CD14-positive monocyte (primary cell): ENCODE measurements at regions not wholly inside any gene's neighbourhood (a gene's known extent, or its start where the extent isn't known, plus 50 kb on each side); places are given as distances from the start of the nearest gene placed in this dataset.

ENCODE experiments used
- DNase-seq, 3 donors: peaks; one replicate each; pipeline ENCODE4 v3.0.0-alpha.2; 2011 to 2022
- H2AFZ ChIP-seq: 2 replicates; pipeline ENCODE4 v1.6.0; 2012; ENCODE audit warnings: mild to moderate bottlenecking, low read depth, low read length, inconsistent platforms; ENCODE audit not compliant: insufficient read depth, poor library complexity, severe bottlenecking
- H3K27ac ChIP-seq, 2 donors: 1 replicate in 1 of 2; 2 replicates in 1 of 2; pipeline ENCODE4 v1.5.1; 2012 to 2013; ENCODE audit warnings: low read length in 2 of 2, control low read depth in 1 of 2, inconsistent platforms in 1 of 2, low read depth in 1 of 2, mild to moderate bottlenecking in 1 of 2
- H3K27me3 ChIP-seq, 2 donors: one replicate each; pipeline versions ENCODE4 v1.6.0 to v1.6.1; 2011 to 2013; ENCODE audit warnings: low read length in 2 of 2; ENCODE audit not compliant: control insufficient read depth in 2 of 2, insufficient read depth in 2 of 2
- H3K36me3 ChIP-seq, 2 donors: replicated peaks in 1 of 2; 1 replicate in 1 of 2; 2 replicates in 1 of 2; pipeline versions ENCODE4 v1.5.1 to v1.6.1; 2012 to 2013; ENCODE audit warnings: low read length in 2 of 2, control low read depth in 1 of 2, inconsistent platforms in 1 of 2, mild to moderate bottlenecking in 1 of 2; ENCODE audit not compliant: insufficient read depth in 2 of 2, control insufficient read depth in 1 of 2
- H3K4me1 ChIP-seq, 2 donors: 1 replicate in 1 of 2; 2 replicates in 1 of 2; pipeline versions ENCODE4 v1.5.1 to v1.6.1; 2012 to 2013; ENCODE audit warnings: low read length in 2 of 2, control low read depth in 1 of 2, inconsistent platforms in 1 of 2, mild to moderate bottlenecking in 1 of 2, moderate library complexity in 1 of 2; ENCODE audit not compliant: insufficient read depth in 2 of 2, control insufficient read depth in 1 of 2
- H3K4me2 ChIP-seq: replicated peaks from 2 replicates; pipeline ENCODE3; 2012; ENCODE audit warnings: low read length, moderate library complexity, mild to moderate bottlenecking; ENCODE audit not compliant: poor library complexity, severe bottlenecking; ENCODE audit errors: extremely low read depth
- H3K4me3 ChIP-seq, 3 experiments: fragments of 200-600 bp in 1 of 3; sonication (generic) in 1 of 3; replicated peaks in 1 of 3; 1 replicate in 2 of 3; 2 replicates in 1 of 3; pipeline ENCODE4 v1.5.1; 2011 to 2013; ENCODE audit warnings: low read length in 3 of 3, mild to moderate bottlenecking in 3 of 3, control low read depth in 2 of 3, low read depth in 2 of 3, inconsistent platforms in 1 of 3, moderate library complexity in 1 of 3
- H3K79me2 ChIP-seq: 2 replicates; pipeline ENCODE4 v1.6.0; 2012; ENCODE audit warnings: mild to moderate bottlenecking, control low read depth, inconsistent platforms, low read length, moderate library complexity; ENCODE audit not compliant: insufficient read depth
- H3K9ac ChIP-seq: 2 replicates; pipeline ENCODE4 v1.6.0; 2017; ENCODE audit warnings: low read length, mild to moderate bottlenecking; ENCODE audit not compliant: insufficient read depth, poor library complexity, severe bottlenecking
- H3K9me3 ChIP-seq, 2 donors: replicated peaks in 1 of 2; 1 replicate in 1 of 2; 2 replicates in 1 of 2; pipeline versions ENCODE4 v1.5.1 to v1.6.1; 2012 to 2013; ENCODE audit warnings: low read length in 2 of 2, control low read depth in 1 of 2; ENCODE audit not compliant: control insufficient read depth in 1 of 2, insufficient read depth in 1 of 2
- H4K20me1 ChIP-seq: 2 replicates; pipeline ENCODE4 v1.6.0; 2012; ENCODE audit warnings: mild to moderate bottlenecking, low read length, control low read depth, moderate library complexity; ENCODE audit not compliant: insufficient read depth
- H3K27ac Mint-ChIP-seq, 7 donors: one replicate each; pipeline ENCODE4 v1.8.0; 2020; ENCODE audit warnings: mild to moderate bottlenecking in 7 of 7, mixed read lengths in 7 of 7, moderate library complexity in 6 of 7, inconsistent platforms in 2 of 7
- H3K27me3 Mint-ChIP-seq, 3 donors: one replicate each; pipeline ENCODE4 v1.8.0; 2021 to 2022; ENCODE audit warnings: low read depth in 3 of 3, mild to moderate bottlenecking in 3 of 3, mixed read lengths in 3 of 3, moderate library complexity in 3 of 3, inconsistent platforms in 1 of 3
- H3K36me3 Mint-ChIP-seq, 2 donors: one replicate each; pipeline ENCODE4 v1.8.0; 2020; ENCODE audit warnings: mixed read lengths in 2 of 2, inconsistent platforms in 1 of 2, mild to moderate bottlenecking in 1 of 2
- H3K4me1 Mint-ChIP-seq: one replicate; pipeline ENCODE4 v1.8.0; 2020; ENCODE audit warnings: mild to moderate bottlenecking, mixed read lengths
- H3K4me3 Mint-ChIP-seq, 2 donors: one replicate each; pipeline ENCODE4 v1.8.0; 2020; ENCODE audit warnings: mild to moderate bottlenecking in 2 of 2, mixed read lengths in 2 of 2, moderate library complexity in 1 of 2
- H3K9me3 Mint-ChIP-seq, 7 donors: one replicate each; pipeline ENCODE4 v1.8.0; 2020 to 2022; ENCODE audit warnings: mixed read lengths in 7 of 7, mild to moderate bottlenecking in 6 of 7, moderate library complexity in 6 of 7, inconsistent platforms in 2 of 7
- WGBS: methylation state at CpG from one replicate; pipeline ENCODE4 v1.1.5; 2013; ENCODE audit warnings: missing lambda C conversion rate; ENCODE audit not compliant: insufficient coverage; 5-methylcytosine and 5-hydroxymethylcytosine counted together
- intact Hi-C, 2 donors: fragments of 100-400 bp; cut with micrococcal nuclease; formaldehyde crosslinking; loops; one replicate each; pipeline versions ENCODE4 v1.15.0 to v1.15.1; 2023
- TF ChIP-seq, protein P1 (sequence below): fragments of 200-600 bp; IDR thresholded peaks from one replicate; pipeline ENCODE4 v1.8.0; 2022; ENCODE audit warnings: antibody characterized with exemption, mild to moderate bottlenecking

DNA sequence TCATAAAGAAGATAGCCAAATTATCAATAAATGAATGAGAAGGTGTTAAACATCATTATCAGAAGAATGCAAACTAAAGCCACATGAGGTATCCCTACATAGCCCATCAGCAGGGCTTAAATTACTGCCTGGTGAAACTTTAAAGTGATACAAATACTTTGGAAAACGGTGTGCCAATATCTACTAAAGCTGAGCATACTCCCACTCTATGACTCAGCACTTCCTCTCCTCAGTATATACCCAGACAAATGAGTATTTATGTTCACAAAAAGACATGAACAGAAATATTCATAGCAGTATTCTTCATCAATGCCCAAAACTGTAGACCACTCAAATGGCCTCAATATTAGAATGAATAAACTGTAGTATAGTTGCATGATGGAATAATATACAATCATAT, 284.6 kb upstream of the ZC3H12C start:
- DNase-seq: no peak
- H3K4me3 Mint-ChIP-seq: no peak overlapping the region
- Histone ChIP-seq H3K27ac (no peak overlapping the region), H3K4me1 (no peaks in the 10 kb centered on the region), H3K9me3 (peaks cover 0 to 7% of the 10 kb centered on the region in 2 donors), H3K4me2 (no peak overlapping the region), H3K9ac (no peak overlapping the region), H3K36me3 (no peaks in the 10 kb centered on the region), H3K27me3 (no peaks in the 10 kb centered on the region), H3K4me3 (no peak overlapping the region), H2AFZ (no peak overlapping the region), H4K20me1 (no peaks in the 10 kb centered on the region), H3K79me2 (no peaks in the 10 kb centered on the region)
- no CpG with 5 or more reads among the region's 1 CpG for WGBS
- no peaks in the 10 kb centered on the region for H3K36me3 Mint-ChIP-seq
- H3K27me3 Mint-ChIP-seq: peaks cover 0 to 2% (median 0%) of the 10 kb centered on the region in 3 donors
- intact Hi-C loops: no loop called here
- H3K4me1 Mint-ChIP-seq: no peaks in the 10 kb centered on the region
- TF ChIP-seq, protein P1, sequence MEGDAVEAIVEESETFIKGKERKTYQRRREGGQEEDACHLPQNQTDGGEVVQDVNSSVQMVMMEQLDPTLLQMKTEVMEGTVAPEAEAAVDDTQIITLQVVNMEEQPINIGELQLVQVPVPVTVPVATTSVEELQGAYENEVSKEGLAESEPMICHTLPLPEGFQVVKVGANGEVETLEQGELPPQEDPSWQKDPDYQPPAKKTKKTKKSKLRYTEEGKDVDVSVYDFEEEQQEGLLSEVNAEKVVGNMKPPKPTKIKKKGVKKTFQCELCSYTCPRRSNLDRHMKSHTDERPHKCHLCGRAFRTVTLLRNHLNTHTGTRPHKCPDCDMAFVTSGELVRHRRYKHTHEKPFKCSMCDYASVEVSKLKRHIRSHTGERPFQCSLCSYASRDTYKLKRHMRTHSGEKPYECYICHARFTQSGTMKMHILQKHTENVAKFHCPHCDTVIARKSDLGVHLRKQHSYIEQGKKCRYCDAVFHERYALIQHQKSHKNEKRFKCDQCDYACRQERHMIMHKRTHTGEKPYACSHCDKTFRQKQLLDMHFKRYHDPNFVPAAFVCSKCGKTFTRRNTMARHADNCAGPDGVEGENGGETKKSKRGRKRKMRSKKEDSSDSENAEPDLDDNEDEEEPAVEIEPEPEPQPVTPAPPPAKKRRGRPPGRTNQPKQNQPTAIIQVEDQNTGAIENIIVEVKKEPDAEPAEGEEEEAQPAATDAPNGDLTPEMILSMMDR: no peak
- no peak overlapping the region for H3K27ac Mint-ChIP-seq
- H3K9me3 Mint-ChIP-seq: peaks cover 3 to 12% (median 5%) of the 10 kb centered on the region in 7 donors

DNA sequence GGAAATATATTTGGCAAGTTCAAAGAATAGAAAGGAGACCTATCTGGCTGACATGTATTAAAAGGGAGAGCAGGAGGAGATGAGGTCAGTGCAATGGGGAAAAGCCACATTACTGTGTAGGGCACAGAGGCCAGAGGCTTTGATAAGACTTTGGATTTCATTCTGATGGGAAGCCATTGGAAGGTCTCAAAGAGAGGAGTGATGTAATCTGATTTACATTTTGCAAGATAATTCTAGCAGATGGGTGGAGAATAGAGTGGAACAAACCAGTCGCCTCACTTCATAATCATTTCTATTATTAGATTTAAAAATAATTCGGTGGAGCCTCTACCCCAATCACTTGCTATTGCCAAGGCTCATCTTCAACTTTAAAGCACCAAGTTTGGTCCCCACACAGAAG, 278.4 kb upstream of the ZC3H12C start:
- DNase-seq: no peak
- peaks cover 0 to 5% (median 3%) of the 10 kb centered on the region in 3 donors for H3K27me3 Mint-ChIP-seq
- H3K4me2 ChIP-seq: no peak overlapping the region
- no peaks in the 10 kb centered on the region for H3K36me3 Mint-ChIP-seq
- TF ChIP-seq, protein P1: no peak
- H3K27ac ChIP-seq: no peak overlapping the region
- H3K9me3 ChIP-seq: no peaks in the 10 kb centered on the region
- H3K4me1 ChIP-seq: no peaks in the 10 kb centered on the region
- no peak overlapping the region for H3K27ac Mint-ChIP-seq
- no peaks in the 10 kb centered on the region for H3K9me3 Mint-ChIP-seq
- no peak overlapping the region for H3K9ac ChIP-seq
- no peaks in the 10 kb centered on the region for H3K27me3 ChIP-seq
- no CpG with 5 or more reads among the region's 2 CpGs for WGBS
- H2AFZ ChIP-seq: no peak overlapping the region
- intact Hi-C loops: no loop called here
- no peaks in the 10 kb centered on the region for H3K79me2 ChIP-seq
- no peak overlapping the region for H3K4me3 ChIP-seq
- no peaks in the 10 kb centered on the region for H3K36me3 ChIP-seq
- H3K4me1 Mint-ChIP-seq: peaks cover 3% of the 10 kb centered on the region
- H3K4me3 Mint-ChIP-seq: no peak overlapping the region
- H4K20me1 ChIP-seq: no peaks in the 10 kb centered on the region
